Neural cell (in vitro differentiated cells): ENCODE measurements at regions not wholly inside any gene's neighbourhood (a gene's known extent, or its start where the extent isn't known, plus 50 kb on each side); places are given as distances from the start of the nearest gene placed in this dataset.

Source experiments
- EP300 ChIP-seq: fragments of 450-650 bp; conservative IDR thresholded peaks from 2 replicates; pipeline ENCODE4 v1.6.1; 2014; ENCODE audit warnings: antibody characterized with exemption, mild to moderate bottlenecking, moderate library complexity; ENCODE audit not compliant: poor library complexity, severe bottlenecking
- EZH2 ChIP-seq: fragments of 200-600, 300-800 bp; shearing (Covaris generic), sonication (generic); IDR thresholded peaks from 2 replicates; pipeline ENCODE4 v1.6.1; 2014; ENCODE audit warnings: antibody characterized with exemption, low read length, borderline replicate concordance, mild to moderate bottlenecking; ENCODE audit not compliant: insufficient read depth, poor library complexity, severe bottlenecking
- MXI1 ChIP-seq: fragments of 450-650 bp; conservative IDR thresholded peaks from 2 replicates; pipeline ENCODE4 v1.6.1; 2014; ENCODE audit warnings: antibody characterized with exemption, mild to moderate bottlenecking; ENCODE audit not compliant: poor library complexity, severe bottlenecking
- POLR2AphosphoS5 ChIP-seq: IDR thresholded peaks from 2 replicates; pipeline ENCODE4 v1.6.1; 2012
- RAD21 ChIP-seq: fragments of 450-650 bp; conservative IDR thresholded peaks from 2 replicates; pipeline ENCODE4 v1.6.1; 2014; ENCODE audit warnings: antibody characterized with exemption, mild to moderate bottlenecking, moderate library complexity
- TF ChIP-seq, protein P1 (sequence below): fragments of 450-650 bp; IDR thresholded peaks from 2 replicates; pipeline ENCODE4 v1.5.1; 2014; ENCODE audit warnings: antibody characterized with exemption, mild to moderate bottlenecking, moderate library complexity; ENCODE audit not compliant: poor library complexity, severe bottlenecking

- no peak for TF ChIP-seq EZH2
- TF ChIP-seq, protein P1, sequence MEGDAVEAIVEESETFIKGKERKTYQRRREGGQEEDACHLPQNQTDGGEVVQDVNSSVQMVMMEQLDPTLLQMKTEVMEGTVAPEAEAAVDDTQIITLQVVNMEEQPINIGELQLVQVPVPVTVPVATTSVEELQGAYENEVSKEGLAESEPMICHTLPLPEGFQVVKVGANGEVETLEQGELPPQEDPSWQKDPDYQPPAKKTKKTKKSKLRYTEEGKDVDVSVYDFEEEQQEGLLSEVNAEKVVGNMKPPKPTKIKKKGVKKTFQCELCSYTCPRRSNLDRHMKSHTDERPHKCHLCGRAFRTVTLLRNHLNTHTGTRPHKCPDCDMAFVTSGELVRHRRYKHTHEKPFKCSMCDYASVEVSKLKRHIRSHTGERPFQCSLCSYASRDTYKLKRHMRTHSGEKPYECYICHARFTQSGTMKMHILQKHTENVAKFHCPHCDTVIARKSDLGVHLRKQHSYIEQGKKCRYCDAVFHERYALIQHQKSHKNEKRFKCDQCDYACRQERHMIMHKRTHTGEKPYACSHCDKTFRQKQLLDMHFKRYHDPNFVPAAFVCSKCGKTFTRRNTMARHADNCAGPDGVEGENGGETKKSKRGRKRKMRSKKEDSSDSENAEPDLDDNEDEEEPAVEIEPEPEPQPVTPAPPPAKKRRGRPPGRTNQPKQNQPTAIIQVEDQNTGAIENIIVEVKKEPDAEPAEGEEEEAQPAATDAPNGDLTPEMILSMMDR: no peak
- TF ChIP-seq EP300: no peak
- TF ChIP-seq POLR2AphosphoS5: no peak
- TF ChIP-seq MXI1: no peak
- TF ChIP-seq RAD21: no peak
Measured at GRCh38 chr9:16062542-16063240, 509.8 kb downstream of the CCDC171 start.
